HepG2 (cell line): ENCODE measurements at regions not wholly inside any gene's neighbourhood (a gene's known extent, or its start where the extent isn't known, plus 50 kb on each side); places are given as distances from the start of the nearest gene placed in this dataset.
"Not testable (repeated sequence)": the region's sequence is repeated elsewhere in the genome, so short reads cannot be mapped to it uniquely, and the experiment has no call there.

ENCODE experiments used
- ATAC-seq: fragments of 200-7000 bp; cut with Tn5 transposase; 3 replicates; pipeline ENCODE4 v1.9.1; 2020; ENCODE audit warnings: mild to moderate bottlenecking, moderate library complexity
- BruUV-seq: library from RNA; stranded (reverse); fragments of 400-500 nt; replicated peaks from 2 replicates; lab custom pipeline; 2021; lab: Mats Ljungman, UMichigan
- CTCF ChIA-PET: fragments of 300-600 bp; formaldehyde crosslinking; extraction: SDS; loops from one replicate; lab custom pipeline; 2021; ENCODE audit warnings: low total read pairs, inconsistent platforms, low intra/inter-chr PET ratio; lab: Yijun Ruan, JAX
- POLR2A ChIA-PET: fragments of 350-600 bp; sonication (Branson Sonifier 250); formaldehyde crosslinking; loops from one replicate; lab custom pipeline; 2020; ENCODE audit warnings: antibody characterized with exemption, inconsistent platforms; lab: Yijun Ruan, JAX
- DNase-seq: peaks from one replicate; pipeline ENCODE4 v3.0.0-alpha.2; 2015; ENCODE audit warnings: low spot score
- FAIRE-seq: peaks from 3 replicates; lab custom pipeline; 2011; peaks lifted over from hg19 to GRCh38; lab: Jason Lieb, UNC
- H2AFZ ChIP-seq: one replicate; pipeline ENCODE4 v1.6.1; 2011; ENCODE audit warnings: low read length, inconsistent platforms
- H3K27ac ChIP-seq: fragments of 300-600 bp; 3 replicates; pipeline ENCODE4 v1.8.0; 2011; ENCODE audit warnings: mixed run types, mild to moderate bottlenecking, mixed read lengths, low read length, inconsistent platforms; ENCODE audit not compliant: insufficient read depth; ENCODE audit errors: extremely low read length
- H3K27me3 ChIP-seq, 2 experiments: fragments of 200-600 bp in 1 of 2; 2 replicates in 1 of 2; 3 replicates in 1 of 2; pipeline versions ENCODE4 v1.6.0 to v1.8.0; 2011; ENCODE audit warnings: low read length in 2 of 2, mild to moderate bottlenecking in 2 of 2, moderate library complexity in 2 of 2, inconsistent platforms in 1 of 2; ENCODE audit not compliant: insufficient read depth in 2 of 2, control insufficient read depth in 1 of 2
- H3K36me3 ChIP-seq, 2 experiments: fragments of 200-600 bp in 1 of 2; replicated peaks in 1 of 2; 2 replicates in 1 of 2; 3 replicates in 1 of 2; pipeline versions ENCODE4 v1.5.1 to v1.8.0; 2011; ENCODE audit warnings: low read length in 2 of 2, inconsistent platforms in 1 of 2; ENCODE audit not compliant: insufficient read depth in 2 of 2, control insufficient read depth in 1 of 2
- H3K4me1 ChIP-seq: 2 replicates; pipeline ENCODE4 v1.5.1; 2012; ENCODE audit warnings: low read length, inconsistent platforms; ENCODE audit not compliant: insufficient read depth
- H3K4me2 ChIP-seq: 2 replicates; pipeline ENCODE4 v1.6.0; 2011; ENCODE audit warnings: low read depth, low read length, inconsistent platforms
- H3K4me3 ChIP-seq, 3 experiments: fragments of 200-600 bp in 1 of 3; sonication (generic), shearing (Covaris generic) in 1 of 3; replicated peaks in 1 of 3; 2 replicates each; pipeline ENCODE4 v1.5.1; 2011 to 2016; ENCODE audit warnings: low read length in 3 of 3, inconsistent platforms in 2 of 3, low read depth in 2 of 3, mild to moderate bottlenecking in 2 of 3, control low read depth in 1 of 3, mixed read lengths in 1 of 3; ENCODE audit not compliant: insufficient read depth in 1 of 3
- H3K79me2 ChIP-seq: one replicate; pipeline ENCODE4 v1.6.1; 2011; ENCODE audit warnings: low read length, inconsistent platforms; ENCODE audit not compliant: insufficient read depth
- H3K9ac ChIP-seq: 2 replicates; pipeline ENCODE4 v1.6.0; 2011; ENCODE audit warnings: mild to moderate bottlenecking, low read depth, low read length, inconsistent platforms; ENCODE audit not compliant: insufficient read depth
- H3K9me3 ChIP-seq: 2 replicates; pipeline ENCODE4 v1.5.1; 2012; ENCODE audit warnings: mild to moderate bottlenecking, low read length
- H4K20me1 ChIP-seq: 2 replicates; pipeline ENCODE4 v1.6.0; 2011; ENCODE audit warnings: inconsistent platforms, mild to moderate bottlenecking, low read length, moderate library complexity; ENCODE audit not compliant: insufficient read depth
- WGBS: methylation state at CpG from one replicate; pipeline ENCODE4 v1.1.6; 2017; ENCODE audit warnings: low lambda C conversion rate; 5-methylcytosine and 5-hydroxymethylcytosine counted together
- in situ Hi-C: cut with HindIII; loops from 2 replicates; pipeline ENCODE4 v1.10.0; 2017; ENCODE audit warnings: low pct_unique_long_range_greater_than_20kb; ENCODE audit not compliant: extremely low pct_ligation_motif_present
- intact Hi-C: fragments of 100-400 bp; cut with micrococcal nuclease; formaldehyde crosslinking; loops from one replicate; pipeline ENCODE4 v1.10.0; 2022; ENCODE audit not compliant: unreplicated experiment

DNA sequence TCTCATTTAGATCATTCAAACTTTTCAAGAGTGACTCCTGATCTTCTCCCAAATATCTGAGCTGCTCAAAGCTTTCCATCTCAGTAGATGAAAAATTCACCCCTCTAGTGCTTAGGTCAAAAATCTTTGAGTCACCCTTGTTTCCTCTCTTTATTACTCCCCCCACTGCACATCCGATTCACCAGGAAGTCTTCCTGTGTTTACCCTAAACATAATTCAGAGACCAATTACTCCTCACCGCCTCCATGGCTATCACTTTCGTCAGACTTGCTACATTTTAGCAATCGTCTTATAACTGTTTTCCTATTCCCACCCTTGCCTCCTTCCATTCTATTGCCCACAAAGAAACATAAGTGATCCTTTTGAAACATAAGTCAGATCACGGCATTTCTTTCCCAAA is 94.8 kb downstream of the SPDYE17 start:
- H3K9me3 ChIP-seq, H3K27ac ChIP-seq, H3K4me3 ChIP-seq, POLR2A ChIA-PET, H3K4me2 ChIP-seq, H4K20me1 ChIP-seq, H3K27me3 ChIP-seq, H3K36me3 ChIP-seq, BruUV-seq, H3K79me2 ChIP-seq, H3K9ac ChIP-seq, ATAC-seq, in situ Hi-C loops, H2AFZ ChIP-seq, DNase-seq, H3K4me1 ChIP-seq, intact Hi-C loops, CTCF ChIA-PET, FAIRE-seq: not testable (repeated sequence)
- WGBS, result 15% methylated on average over 5 of the region's 5 CpGs

DNA sequence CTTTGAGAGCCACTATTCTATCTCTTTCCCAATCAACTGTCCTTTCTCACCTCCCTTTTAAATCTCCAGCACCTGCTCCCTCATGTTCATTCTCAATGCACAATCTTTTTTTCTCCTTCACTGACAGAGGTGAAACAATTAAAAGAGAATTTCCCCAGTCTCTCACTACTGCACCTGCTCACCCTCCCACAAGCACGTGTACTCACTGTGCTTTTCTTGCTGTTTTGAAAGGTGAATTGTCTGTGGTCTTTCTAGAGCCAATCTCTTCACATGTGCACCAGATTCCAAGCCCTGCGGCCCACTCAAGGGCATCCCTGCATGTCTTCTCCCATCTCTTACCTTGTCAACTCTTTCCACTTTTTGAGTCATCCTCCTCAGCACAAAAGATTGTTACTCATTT is 95.8 kb downstream of the SPDYE17 start:
- ATAC-seq, H2AFZ ChIP-seq, H3K4me3 ChIP-seq, H3K36me3 ChIP-seq, DNase-seq, POLR2A ChIA-PET, H3K4me2 ChIP-seq, H3K79me2 ChIP-seq, in situ Hi-C loops, FAIRE-seq, H3K4me1 ChIP-seq, H3K9ac ChIP-seq, H3K27ac ChIP-seq, CTCF ChIA-PET, H4K20me1 ChIP-seq, BruUV-seq, H3K27me3 ChIP-seq, intact Hi-C loops, H3K9me3 ChIP-seq: not testable (repeated sequence)
- 25% methylated on average over 2 of the region's 2 CpGs for WGBS

DNA sequence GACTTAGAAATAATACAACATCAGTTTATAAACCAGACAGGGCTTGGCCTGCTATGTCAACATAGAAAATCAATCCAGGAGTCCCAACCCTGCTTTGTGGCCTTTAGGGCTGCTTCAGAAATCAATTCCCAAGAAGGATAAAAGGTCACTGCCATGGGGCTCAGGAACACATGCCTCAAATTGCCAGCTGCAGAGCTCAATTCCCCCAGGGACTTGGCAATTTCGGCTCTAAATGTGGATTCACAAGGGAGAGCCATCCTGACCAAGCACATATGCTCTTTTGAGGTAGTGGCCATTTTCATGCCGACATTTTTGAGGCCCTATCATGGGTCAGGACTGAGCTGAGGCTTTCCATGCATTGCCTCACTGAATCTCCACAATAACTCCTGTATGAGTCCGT is 97.5 kb downstream of the SPDYE17 start:
- BruUV-seq, H3K27me3 ChIP-seq, ATAC-seq, H4K20me1 ChIP-seq, intact Hi-C loops, H2AFZ ChIP-seq, H3K4me3 ChIP-seq, FAIRE-seq, DNase-seq, H3K36me3 ChIP-seq, H3K79me2 ChIP-seq, H3K4me1 ChIP-seq, CTCF ChIA-PET, H3K4me2 ChIP-seq, POLR2A ChIA-PET, H3K9ac ChIP-seq, in situ Hi-C loops, H3K9me3 ChIP-seq, H3K27ac ChIP-seq: not testable (repeated sequence)
- 16% methylated on average over 3 of the region's 3 CpGs for WGBS

DNA sequence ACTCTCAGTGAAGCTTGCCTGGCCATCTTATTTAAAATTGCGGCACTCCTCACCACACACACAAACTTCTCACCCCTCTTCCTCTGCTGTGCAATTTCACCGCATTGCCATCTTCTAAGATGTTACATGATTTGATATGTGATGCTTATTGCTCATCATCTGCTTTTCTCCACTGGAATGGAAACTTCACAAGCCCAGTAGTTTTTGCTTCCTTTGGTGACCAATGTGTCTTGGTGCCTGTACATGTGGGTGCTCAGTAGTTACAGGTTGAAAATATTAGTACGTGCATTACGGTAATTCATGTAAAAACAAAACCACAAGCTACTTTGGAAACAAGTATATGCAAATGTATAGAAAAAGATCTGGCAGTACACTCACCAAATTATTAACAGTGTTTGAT is 99.2 kb downstream of the SPDYE17 start:
- FAIRE-seq, result peak; percentile 8
- intact Hi-C loops, H3K79me2 ChIP-seq, DNase-seq, H3K4me2 ChIP-seq, CTCF ChIA-PET, H3K9me3 ChIP-seq, H2AFZ ChIP-seq, in situ Hi-C loops, H4K20me1 ChIP-seq, H3K9ac ChIP-seq, ATAC-seq, H3K4me3 ChIP-seq, POLR2A ChIA-PET, BruUV-seq, H3K27me3 ChIP-seq, H3K36me3 ChIP-seq, H3K4me1 ChIP-seq, H3K27ac ChIP-seq: not testable (repeated sequence)
- 39% methylated on average over 4 of the region's 4 CpGs for WGBS
